DMS79 treated with DMSO at 0.1 percent for 48 hours (cell line): ENCODE measurements at regions not wholly inside any gene's neighbourhood (a gene's known extent, or its start where the extent isn't known, plus 50 kb on each side); places are given as distances from the start of the nearest gene placed in this dataset.

ENCODE experiments used
- DNase-seq: peaks from one replicate; lab custom pipeline; 2025; lab: John Stamatoyannopoulos, UW

GRCh38 chr18:4854671-4855070 is 342.4 kb downstream of the AKAIN1 start:
- DNase-seq: no peak

GRCh38 chr18:4851301-4851976 is 345.6 kb downstream of the AKAIN1 start:
- no peak for DNase-seq

GRCh38 chr18:4847056-4847455 is 350.0 kb downstream of the AKAIN1 start:
- DNase-seq: no peak

GRCh38 chr18:4844320-4844719 is 352.7 kb downstream of the AKAIN1 start:
- no peak for DNase-seq

- DNase-seq: no peak
Measured at GRCh38 chr18:4843771-4844170, 353.3 kb downstream of the AKAIN1 start.

- DNase-seq: no peak
Measured at GRCh38 chr18:4842751-4843150, 354.3 kb downstream of the AKAIN1 start.

GRCh38 chr18:4842287-4842686 is 354.8 kb downstream of the AKAIN1 start:
- no peak for DNase-seq

GRCh38 chr18:4839639-4840038 is 357.4 kb downstream of the AKAIN1 start:
- DNase-seq: no peak

- no peak for DNase-seq
Measured at GRCh38 chr18:4836141-4836540, 360.9 kb downstream of the AKAIN1 start.

GRCh38 chr18:4831791-4832375 is 365.2 kb downstream of the AKAIN1 start:
- no peak for DNase-seq

GRCh38 chr18:4831127-4831526 is 365.9 kb downstream of the AKAIN1 start:
- DNase-seq: no peak

GRCh38 chr18:4823091-4823490 is 368.0 kb upstream of the DLGAP1 start:
- DNase-seq: no peak

GRCh38 chr18:4821801-4822200 is 366.7 kb upstream of the DLGAP1 start:
- DNase-seq: no peak

GRCh38 chr18:4817665-4818064 is 362.6 kb upstream of the DLGAP1 start:
- no peak for DNase-seq

GRCh38 chr18:4813708-4814107 is 358.6 kb upstream of the DLGAP1 start:
- no peak for DNase-seq

GRCh38 chr18:4808891-4809290 is 353.8 kb upstream of the DLGAP1 start:
- DNase-seq: no peak

- peak; percentile 76 for DNase-seq
Measured at GRCh38 chr18:4807604-4808293, 352.6 kb upstream of the DLGAP1 start.

- DNase-seq: no peak
Measured at GRCh38 chr18:4806331-4806730, 351.2 kb upstream of the DLGAP1 start.

GRCh38 chr18:4802296-4802695 is 347.2 kb upstream of the DLGAP1 start:
- DNase-seq: no peak

GRCh38 chr18:4801151-4801550 is 346.0 kb upstream of the DLGAP1 start:
- no peak for DNase-seq

- DNase-seq: no peak
Measured at GRCh38 chr18:4797002-4797685, 342.0 kb upstream of the DLGAP1 start.

- no peak for DNase-seq
Measured at GRCh38 chr18:4789506-4789905, 334.4 kb upstream of the DLGAP1 start.

- no peak for DNase-seq
Measured at GRCh38 chr18:4781873-4782272, 326.8 kb upstream of the DLGAP1 start.
